IMR-90 (cell line): ENCODE measurements at regions not wholly inside any gene's neighbourhood (a gene's known extent, or its start where the extent isn't known, plus 50 kb on each side); places are given as distances from the start of the nearest gene placed in this dataset.

ENCODE experiments used
- ATAC-seq: fragments of 200-7000 bp; cut with Tn5 transposase; 2 replicates; pipeline ENCODE4 v1.9.1; 2020; ENCODE audit warnings: low read depth, mild to moderate bottlenecking, moderate library complexity
- BruUV-seq: library from RNA; stranded (reverse); fragments of 400-500 nt; replicated peaks from 2 replicates; lab custom pipeline; 2021; lab: Mats Ljungman, UMichigan
- CTCF ChIA-PET: fragments of 300-600 bp; formaldehyde crosslinking; extraction: SDS; loops from one replicate; lab custom pipeline; 2021; ENCODE audit warnings: antibody characterized with exemption; lab: Yijun Ruan, JAX
- POLR2A ChIA-PET: fragments of 300-600 bp; sonication (Branson Sonifier 250); formaldehyde crosslinking; loops from one replicate; lab custom pipeline; 2022; ENCODE audit warnings: antibody characterized with exemption; ENCODE audit not compliant: unreplicated experiment; lab: Charles Lee
- DNase-seq: peaks from one replicate; pipeline ENCODE4 v3.0.0; 2013
- H2AFZ ChIP-seq: replicated peaks from 2 replicates; pipeline ENCODE3; 2013; ENCODE audit warnings: low read length, mild to moderate bottlenecking; ENCODE audit not compliant: poor library complexity
- H2AK5ac ChIP-seq: 2 replicates; pipeline ENCODE4 v1.6.1; 2013; ENCODE audit warnings: low read depth, low read length, inconsistent platforms
- H2AK9ac ChIP-seq: replicated peaks from 2 replicates; pipeline ENCODE3; 2013; ENCODE audit warnings: mild to moderate bottlenecking, low read depth, low read length, moderate library complexity; ENCODE audit not compliant: poor library complexity
- H2BK120ac ChIP-seq: 2 replicates; pipeline ENCODE4 v1.6.1; 2013; ENCODE audit warnings: low read depth, low read length, inconsistent platforms
- H2BK15ac ChIP-seq: 3 replicates; pipeline ENCODE4 v1.6.1; 2013; ENCODE audit warnings: low read depth, low read length, inconsistent platforms
- H2BK20ac ChIP-seq: 2 replicates; pipeline ENCODE4 v1.6.1; 2013; ENCODE audit warnings: low read depth, mild to moderate bottlenecking, inconsistent platforms, low read length, moderate library complexity
- H2BK5ac ChIP-seq: 2 replicates; pipeline ENCODE4 v1.6.1; 2013; ENCODE audit warnings: mild to moderate bottlenecking, low read depth, low read length, inconsistent platforms; ENCODE audit not compliant: poor library complexity, severe bottlenecking
- H3K14ac ChIP-seq: replicated peaks from 2 replicates; pipeline ENCODE4 v1.6.1; 2013; ENCODE audit warnings: low read depth, low read length, inconsistent platforms
- H3K18ac ChIP-seq: 2 replicates; pipeline ENCODE4 v1.6.1; 2013; ENCODE audit warnings: low read depth, low read length, control low read depth
- H3K23ac ChIP-seq: 2 replicates; pipeline ENCODE4 v1.6.1; 2013; ENCODE audit warnings: low read depth, low read length, inconsistent platforms
- H3K27ac ChIP-seq: 2 replicates; pipeline ENCODE4 v1.5.1; 2013; ENCODE audit warnings: mild to moderate bottlenecking, control low read depth, low read length; ENCODE audit not compliant: insufficient read depth
- H3K27me3 ChIP-seq: 2 replicates; pipeline ENCODE4 v1.6.1; 2013; ENCODE audit warnings: low read length; ENCODE audit not compliant: control insufficient read depth, insufficient read depth
- H3K36me3 ChIP-seq: 2 replicates; pipeline ENCODE4 v1.6.1; 2013; ENCODE audit warnings: low read length, mixed read lengths; ENCODE audit not compliant: control insufficient read depth, insufficient read depth
- H3K4ac ChIP-seq: 2 replicates; pipeline ENCODE4 v1.6.1; 2013; ENCODE audit warnings: low read depth, low read length, inconsistent platforms
- H3K4me1 ChIP-seq: 2 replicates; pipeline ENCODE4 v1.6.1; 2013; ENCODE audit warnings: low read length, mixed read lengths; ENCODE audit not compliant: control insufficient read depth, insufficient read depth
- H3K4me2 ChIP-seq: 2 replicates; pipeline ENCODE4 v1.6.1; 2013; ENCODE audit warnings: low read depth, mild to moderate bottlenecking, control low read depth, low read length, moderate library complexity
- H3K4me3 ChIP-seq: 2 replicates; pipeline ENCODE4 v1.5.1; 2013; ENCODE audit warnings: low read depth, mild to moderate bottlenecking, control low read depth, low read length, moderate library complexity; ENCODE audit not compliant: insufficient read depth
- H3K56ac ChIP-seq: 2 replicates; pipeline ENCODE4 v1.6.1; 2013; ENCODE audit warnings: low read length, inconsistent platforms; ENCODE audit not compliant: insufficient read depth; ENCODE audit errors: extremely low read depth
- H3K79me1 ChIP-seq, 2 experiments: 2 replicates each; pipeline ENCODE4 v1.6.1; 2013; ENCODE audit warnings: low read length in 2 of 2, inconsistent platforms in 1 of 2, low read depth in 1 of 2
- H3K9ac ChIP-seq: 2 replicates; pipeline ENCODE4 v1.6.1; 2013; ENCODE audit warnings: low read depth, low read length, control low read depth
- H3K9me1 ChIP-seq: 2 replicates; pipeline ENCODE4 v1.6.1; 2013; ENCODE audit warnings: low read length, inconsistent platforms; ENCODE audit not compliant: insufficient read depth
- H3K9me3 ChIP-seq: 2 replicates; pipeline ENCODE4 v1.6.1; 2013; ENCODE audit warnings: low read length; ENCODE audit not compliant: control insufficient read depth, insufficient read depth
- H4K20me1 ChIP-seq: 2 replicates; pipeline ENCODE4 v1.6.1; 2013; ENCODE audit warnings: low read length, inconsistent platforms; ENCODE audit not compliant: insufficient read depth
- H4K5ac ChIP-seq: 2 replicates; pipeline ENCODE4 v1.6.1; 2013; ENCODE audit warnings: mild to moderate bottlenecking, low read depth, low read length, control low read depth
- H4K8ac ChIP-seq, 2 experiments: 2 replicates each; pipeline ENCODE4 v1.6.1; 2013; ENCODE audit warnings: low read depth in 2 of 2, low read length in 2 of 2, control low read depth in 1 of 2, inconsistent platforms in 1 of 2
- H4K91ac ChIP-seq: 2 replicates; pipeline ENCODE4 v1.6.1; 2013; ENCODE audit warnings: low read depth, low read length, inconsistent platforms; ENCODE audit not compliant: insufficient read depth
- BHLHE40 ChIP-seq: fragments of 150-350 bp; IDR thresholded peaks from 2 replicates; pipeline ENCODE4 v1.6.1; 2016; ENCODE audit warnings: mild to moderate bottlenecking, low read depth, low read length
- CEBPB ChIP-seq: IDR thresholded peaks from 2 replicates; pipeline ENCODE4 v1.6.1; 2012; ENCODE audit warnings: low read depth, low read length, improper control_type of control experiment
- CHD1 ChIP-seq: IDR thresholded peaks from 2 replicates; pipeline ENCODE4 v1.6.1; 2012; ENCODE audit warnings: low read depth, low read length, improper control_type of control experiment
- CTCF ChIP-seq: conservative IDR thresholded peaks from 2 replicates; pipeline ENCODE4 v1.5.1; 2012; ENCODE audit warnings: mild to moderate bottlenecking, low read depth, low read length, improper control_type of control experiment
- ELK1 ChIP-seq: fragments of 150-350 bp; IDR thresholded peaks from 2 replicates; pipeline ENCODE4 v1.6.1; 2016; ENCODE audit warnings: low read depth, mild to moderate bottlenecking, low read length, moderate library complexity, borderline replicate concordance
- FOS ChIP-seq: fragments of 150-350 bp; IDR thresholded peaks from 2 replicates; pipeline ENCODE4 v1.6.1; 2016; ENCODE audit warnings: low read depth, low read length
- MAFK ChIP-seq: IDR thresholded peaks from 2 replicates; pipeline ENCODE4 v1.6.1; 2012; ENCODE audit warnings: low read depth, low read length, improper control_type of control experiment
- MAZ ChIP-seq: IDR thresholded peaks from 2 replicates; pipeline ENCODE4 v1.6.1; 2012; ENCODE audit warnings: low read depth, mild to moderate bottlenecking, low read length, improper control_type of control experiment, moderate library complexity, borderline replicate concordance
- MXI1 ChIP-seq: IDR thresholded peaks from 2 replicates; pipeline ENCODE4 v1.6.1; 2012; ENCODE audit warnings: low read depth, mild to moderate bottlenecking, low read length, moderate library complexity, borderline replicate concordance
- NFE2L2 ChIP-seq: fragments of 150-350 bp; IDR thresholded peaks from 2 replicates; pipeline ENCODE4 v1.6.1; 2016; ENCODE audit warnings: low read depth, mild to moderate bottlenecking, low read length
- POLR2A ChIP-seq: IDR thresholded peaks from 2 replicates; pipeline ENCODE4 v1.6.1; 2012; ENCODE audit warnings: mild to moderate bottlenecking, low read depth, low read length
- RAD21 ChIP-seq: IDR thresholded peaks from 2 replicates; pipeline ENCODE4 v1.6.1; 2012; ENCODE audit warnings: low read length, improper control_type of control experiment
- RCOR1 ChIP-seq: IDR thresholded peaks from 2 replicates; pipeline ENCODE4 v1.6.1; 2012; ENCODE audit warnings: mild to moderate bottlenecking, low read length, improper control_type of control experiment; ENCODE audit not compliant: insufficient replicate concordance
- RFX5 ChIP-seq: IDR thresholded peaks from 2 replicates; pipeline ENCODE4 v1.8.0; 2012; ENCODE audit warnings: low read depth, mild to moderate bottlenecking, low read length, moderate library complexity
- SMC3 ChIP-seq: fragments of 150-350 bp; IDR thresholded peaks from 2 replicates; pipeline ENCODE4 v1.6.1; 2016; ENCODE audit warnings: low read depth, mild to moderate bottlenecking, antibody characterized with exemption, low read length, moderate library complexity
- USF2 ChIP-seq: fragments of 150-350 bp; IDR thresholded peaks from 2 replicates; pipeline ENCODE4 v1.6.1; 2017; ENCODE audit warnings: mild to moderate bottlenecking, antibody characterized with exemption, low read length, low read depth
- WGBS, 2 experiments: methylation state at CpG; one replicate each; pipeline versions ENCODE4 v1.1.5 to v1.1.7; 2013; ENCODE audit warnings: missing lambda C conversion rate in 2 of 2; ENCODE audit not compliant: insufficient read length in 1 of 2; ENCODE audit errors: extremely low coverage in 2 of 2; 5-methylcytosine and 5-hydroxymethylcytosine counted together
- dilution Hi-C: fragments of 300-500 bp; cut with HindIII; formaldehyde crosslinking; loops from one replicate; pipeline ENCODE4 v1.14.3; 2018; ENCODE audit warnings: low sequenced_read_pairs; ENCODE audit not compliant: unreplicated experiment
- in situ Hi-C: fragments of 300-500 bp; cut with MboI; formaldehyde crosslinking; loops from 3 replicates; pipeline ENCODE4 v1.14.3; 2019; ENCODE audit warnings: low sequenced_read_pairs, inconsistent platforms, mixed read lengths
- intact Hi-C: fragments of 100-400 bp; cut with micrococcal nuclease; formaldehyde crosslinking; loops from 2 replicates; pipeline ENCODE4 v1.10.0; 2022

GRCh38 chr5:82799361-82800077 lies 277.7 kb downstream of the TMEM167A start:
- Histone ChIP-seq H3K4me3 (no peak overlapping the region), H2BK5ac (no peak overlapping the region), H3K9me1 (no peaks in the 10 kb centered on the region), H3K23ac (no peak overlapping the region), H2AK9ac (no peak overlapping the region), H4K91ac (no peak overlapping the region), H4K8ac (no peak overlapping the region), H3K27ac (no peak overlapping the region), H3K9ac (no peak overlapping the region), H2BK20ac (no peak overlapping the region), H2BK120ac (no peak overlapping the region), H4K20me1 (no peaks in the 10 kb centered on the region), H2AK5ac (no peak overlapping the region), H4K5ac (no peak overlapping the region), H3K79me1 (no peaks in the 10 kb centered on the region), H3K14ac (no peak overlapping the region), H2AFZ (no peak overlapping the region), H2BK15ac (no peak overlapping the region), H3K9me3 (no peaks in the 10 kb centered on the region), H3K36me3 (no peaks in the 10 kb centered on the region), H3K56ac (no peak overlapping the region), H3K4me1 (no peaks in the 10 kb centered on the region), H3K4ac (no peak overlapping the region), H3K4me2 (no peak overlapping the region), H3K18ac (no peak overlapping the region), H3K27me3 (no peaks in the 10 kb centered on the region; the same call in 1 of the 2 replicates)
- dilution Hi-C loops (no loop called here), intact Hi-C loops (loop anchor here (5.0 to 10.0 kb wide), 2 partner anchors 635 to 673 kb away; partner anchors contain the start of gene VCAN), in situ Hi-C loops (loop anchor here (25.0 kb wide), 1 partner anchor 437 kb away; no protein-coding TSS in a partner anchor)
- no TSS peak for BruUV-seq
- ChIA-PET POLR2A (no interaction called here), CTCF (interaction anchor here (1.1 kb wide), 1 partner anchor 50 kb away, joined by 6 read pairs; no protein-coding TSS in a partner anchor)
- TF ChIP-seq ELK1 (no peak), CTCF (no peak), BHLHE40 (no peak), CEBPB (no peak), FOS (no peak), MXI1 (no peak), RAD21 (no peak), MAZ (no peak), POLR2A (no peak), RFX5 (no peak), CHD1 (no peak), MAFK (no peak), SMC3 (no peak), RCOR1 (no peak), NFE2L2 (no peak), USF2 (no peak)
- DNase-seq (no peak), ATAC-seq (no peak)
- no CpG with 5 or more reads among the region's 5 CpGs for WGBS, 2 experiments
